Skin epidermis (tissue), 12 donors: ENCODE measurements at regions not wholly inside any gene's neighbourhood (a gene's known extent, or its start where the extent isn't known, plus 50 kb on each side); places are given as distances from the start of the nearest gene placed in this dataset.

ENCODE experiments used
- H3K27ac ChIP-seq, 21 experiments: fragments of 200-600 bp; sonication (generic) in 11 of 21; one replicate each; pipeline ENCODE4 v1.5.0; 2020; ENCODE audit warnings: mild to moderate bottlenecking in 3 of 21, inconsistent platforms in 2 of 21, moderate library complexity in 2 of 21
- H3K4me3 ChIP-seq, 7 experiments: fragments of 200-600 bp; sonication (generic) in 2 of 7; one replicate each; pipeline ENCODE4 v1.5.0; 2020; ENCODE audit warnings: inconsistent platforms in 2 of 7, mild to moderate bottlenecking in 2 of 7, moderate library complexity in 1 of 7

DNA sequence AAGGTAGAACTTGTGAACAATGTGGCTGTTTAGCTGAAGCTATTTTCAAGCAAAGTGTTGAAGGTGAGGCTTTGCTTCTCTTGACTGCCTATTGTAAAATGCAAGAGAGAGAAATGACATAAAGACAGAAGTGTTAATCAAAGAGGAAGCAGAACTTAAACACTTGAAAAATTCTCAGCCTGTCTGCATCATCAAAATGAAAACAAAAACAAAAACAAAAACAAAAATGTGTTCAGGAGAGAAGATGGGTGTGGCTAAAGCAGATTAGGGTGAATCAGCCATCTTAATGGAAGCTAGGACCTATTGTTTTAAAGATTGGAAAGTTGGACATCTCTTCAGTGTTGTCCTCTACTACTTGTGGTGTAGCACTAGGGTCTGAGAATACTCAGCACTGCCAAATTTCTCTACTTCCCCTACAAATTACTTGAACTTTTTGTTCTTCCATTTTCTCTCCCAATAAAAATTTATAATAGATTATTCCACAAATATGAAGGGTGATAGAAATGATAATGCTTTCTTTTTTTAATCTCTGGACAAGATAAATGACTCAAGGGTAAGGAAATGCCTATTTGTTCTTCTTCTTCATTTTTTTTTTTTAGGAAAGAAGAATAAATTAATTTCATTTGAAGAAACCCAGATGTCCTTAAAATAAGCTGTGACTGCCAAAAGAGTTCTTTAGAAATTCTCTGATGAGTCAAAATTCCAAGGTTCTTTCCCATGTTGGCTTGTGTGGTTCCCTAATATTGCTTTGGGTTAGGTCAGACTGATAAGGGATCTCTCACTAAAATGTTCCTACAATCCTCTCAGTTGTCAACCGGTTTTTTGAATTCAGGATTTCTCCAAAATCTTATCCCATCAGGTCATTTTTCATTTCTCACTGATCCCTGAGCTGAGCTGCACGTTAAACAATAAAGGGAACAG is 571.2 kb upstream of the ZEB2 start:
- Histone ChIP-seq H3K27ac (peak overlapping the region in 4 of 21 experiments; percentile 6 to 29 (median 18)), H3K4me3 (no peak overlapping the region)

DNA sequence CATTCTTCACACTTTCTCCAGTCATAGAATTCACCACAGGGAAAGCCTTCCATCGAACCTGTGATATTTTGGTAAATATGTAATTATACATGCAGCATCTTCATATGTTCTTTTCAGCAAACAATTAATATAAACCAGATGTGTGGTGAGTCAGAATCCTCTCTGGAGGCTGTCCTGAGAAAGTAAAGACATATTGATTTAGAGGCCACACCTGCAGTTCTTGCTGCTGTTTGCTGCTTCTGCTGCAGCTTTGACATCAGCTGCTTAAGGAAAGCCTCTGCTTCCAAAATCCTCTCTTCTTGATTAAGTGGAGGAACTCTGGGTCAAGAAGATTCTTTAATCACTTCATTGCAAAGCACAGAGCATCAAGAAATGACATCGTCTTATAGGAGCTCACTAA is 568.8 kb upstream of the ZEB2 start:
- H3K4me3 ChIP-seq: no peak overlapping the region

DNA sequence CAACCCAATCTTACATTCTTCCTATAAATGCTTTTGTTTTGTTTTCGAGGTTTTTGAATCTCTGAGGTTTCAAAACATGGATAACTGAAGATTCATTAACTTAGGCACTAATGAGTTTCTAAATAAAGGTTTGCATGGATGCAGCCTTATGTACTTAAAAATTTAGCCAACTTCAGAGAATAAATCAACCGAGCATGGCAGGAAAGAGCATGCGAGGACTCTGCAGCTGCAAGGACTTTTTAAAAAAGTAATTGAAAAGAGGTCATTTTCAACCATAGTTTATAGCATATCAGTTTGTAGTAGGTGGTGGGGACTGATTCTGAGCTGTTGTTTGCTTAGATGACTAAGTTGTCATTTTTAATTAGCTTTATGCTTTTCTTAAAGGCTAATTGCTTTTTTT is 567.0 kb upstream of the ZEB2 start:
- H3K27ac ChIP-seq: no peak overlapping the region
- no peak overlapping the region for H3K4me3 ChIP-seq

More for the DNA sequence above, 568.8 kb upstream of the ZEB2 start:
- no peak overlapping the region for H3K27ac ChIP-seq

DNA sequence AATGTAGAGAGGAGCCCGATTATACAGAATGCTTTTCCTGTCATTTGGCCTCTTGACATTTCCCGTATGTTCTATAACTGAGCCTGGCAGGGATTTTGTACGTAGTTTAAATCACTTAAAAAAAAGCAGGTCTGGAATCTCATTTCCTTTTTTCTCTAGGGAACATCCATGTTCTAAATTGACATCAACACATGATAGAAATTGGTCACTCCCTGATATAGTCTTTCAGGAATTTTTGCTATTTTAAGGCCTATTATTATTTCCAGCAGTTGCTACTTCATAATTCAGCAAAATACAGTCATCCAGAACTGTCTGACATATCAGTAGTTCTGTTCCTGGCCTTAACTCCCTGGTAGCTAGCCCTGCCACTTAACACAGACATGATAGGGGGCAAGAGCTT is 565.7 kb upstream of the ZEB2 start:
- Histone ChIP-seq H3K27ac (peak overlapping the region in 8 of 21 experiments; percentile 8 to 72 (median 34)), H3K4me3 (no peak overlapping the region)

DNA sequence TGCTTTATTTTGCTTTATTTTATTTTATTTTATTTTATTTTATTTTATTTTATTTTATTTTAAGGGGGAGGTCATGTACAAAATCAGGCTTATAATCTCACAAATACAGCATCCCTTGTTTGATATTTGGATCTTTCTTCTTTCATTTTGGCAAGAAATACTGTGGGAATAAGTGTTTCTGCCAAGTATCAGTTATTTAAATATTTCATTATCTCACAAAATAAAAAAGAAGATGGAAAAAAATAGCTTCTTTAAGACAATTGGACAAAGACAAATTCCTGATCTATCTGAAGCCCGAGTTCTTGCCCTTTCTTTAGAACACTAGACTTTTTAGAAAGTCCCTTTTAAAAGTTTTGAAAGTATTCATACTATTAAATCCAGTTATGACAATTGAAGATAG is 560.5 kb upstream of the ZEB2 start:
- Histone ChIP-seq H3K4me3 (no peak overlapping the region), H3K27ac (peak overlapping the region in 3 of 21 experiments; percentile 21 to 32 (median 28))

DNA sequence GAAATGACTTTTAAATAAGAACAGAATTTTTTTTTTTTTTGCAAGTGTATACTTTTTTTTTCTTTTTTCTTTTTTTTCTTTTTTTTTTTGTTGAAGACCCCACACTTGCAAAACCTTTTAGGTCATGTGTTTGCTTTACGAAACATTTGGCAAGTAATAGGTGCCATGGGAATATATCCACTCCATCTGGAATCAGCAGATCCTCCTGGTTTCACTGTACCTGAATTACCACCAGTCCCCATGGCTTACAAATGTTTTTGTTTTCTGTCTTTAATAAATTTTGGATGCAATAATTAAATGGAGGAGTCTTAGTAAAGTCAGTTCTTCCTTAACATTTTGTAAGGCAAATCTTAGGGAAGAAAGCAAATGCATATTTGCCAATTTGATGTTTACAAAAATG is 559.7 kb upstream of the ZEB2 start:
- Histone ChIP-seq H3K4me3 (no peak overlapping the region), H3K27ac (peak overlapping the region in 5 of 21 experiments; percentile 21 to 51 (median 39))

DNA sequence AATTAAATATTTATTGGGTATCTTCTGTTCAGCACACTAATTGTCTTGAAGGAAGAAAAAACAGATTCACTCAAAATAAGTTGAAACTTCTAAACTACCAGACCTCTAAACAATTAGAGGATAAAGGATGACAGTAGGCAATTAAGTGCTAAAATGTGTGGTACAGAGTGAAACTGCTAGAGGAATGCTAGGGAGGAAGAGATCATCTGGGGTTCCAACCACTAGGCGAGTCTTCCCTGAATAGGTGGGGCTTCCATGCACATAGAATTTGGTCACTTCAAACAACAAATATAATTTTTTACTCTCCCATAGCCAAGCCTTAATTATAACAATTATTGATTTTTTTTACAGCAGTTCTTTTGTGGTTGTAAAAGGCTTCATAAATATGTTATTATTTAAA is 559.0 kb upstream of the ZEB2 start:
- H3K27ac ChIP-seq: peak overlapping the region in 3 of 21 experiments; percentile 28 to 54 (median 51)
- H3K4me3 ChIP-seq: no peak overlapping the region

DNA sequence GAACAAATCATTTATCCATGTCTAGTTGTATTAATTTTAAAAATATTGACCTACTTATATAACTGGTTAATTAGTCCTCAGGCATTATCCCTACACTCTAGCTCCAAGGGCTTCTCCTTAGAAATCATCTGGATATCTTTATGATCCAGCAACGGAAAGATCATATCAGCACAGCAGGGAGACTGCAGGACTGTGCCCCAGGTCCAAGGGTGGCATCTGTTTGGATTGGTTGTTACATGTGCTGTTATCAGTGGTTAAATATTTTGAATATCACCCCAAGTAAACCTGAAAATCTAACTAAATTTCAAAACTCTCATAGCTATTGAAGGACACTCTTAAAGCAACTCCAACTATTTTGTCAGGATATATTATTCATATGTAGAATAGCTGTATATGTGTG is 556.2 kb upstream of the ZEB2 start:
- Histone ChIP-seq H3K4me3 (no peak overlapping the region), H3K27ac (no peak overlapping the region)

DNA sequence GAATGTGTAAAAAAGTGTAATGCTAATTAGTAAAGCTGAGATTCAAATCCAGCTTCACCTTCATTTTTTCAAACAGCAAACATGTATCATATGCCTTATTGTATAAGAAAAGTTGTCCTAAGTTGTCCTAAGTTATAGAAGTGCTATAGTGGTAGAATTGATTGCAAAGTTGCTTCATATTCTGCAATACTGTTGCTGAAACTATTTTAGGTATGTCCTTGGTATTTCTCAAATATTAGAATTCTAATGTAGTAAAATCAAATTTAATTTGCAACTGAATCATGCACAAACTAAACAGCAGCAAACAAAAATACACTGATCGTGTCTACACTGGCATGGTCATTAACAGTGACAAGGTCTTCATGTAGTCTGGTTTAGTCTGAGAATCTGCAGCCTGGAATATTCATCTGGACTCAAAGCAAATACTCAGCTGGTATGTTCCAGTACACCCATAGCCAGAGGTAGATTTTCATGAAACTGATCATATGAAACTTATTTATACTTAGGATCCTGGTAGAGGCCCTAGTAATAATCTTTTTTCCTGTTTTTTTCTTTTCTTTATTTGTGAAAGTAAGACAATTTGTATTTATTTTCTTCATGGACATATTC is 555.6 kb upstream of the ZEB2 start:
- Histone ChIP-seq H3K4me3 (no peak overlapping the region), H3K27ac (no peak overlapping the region)

DNA sequence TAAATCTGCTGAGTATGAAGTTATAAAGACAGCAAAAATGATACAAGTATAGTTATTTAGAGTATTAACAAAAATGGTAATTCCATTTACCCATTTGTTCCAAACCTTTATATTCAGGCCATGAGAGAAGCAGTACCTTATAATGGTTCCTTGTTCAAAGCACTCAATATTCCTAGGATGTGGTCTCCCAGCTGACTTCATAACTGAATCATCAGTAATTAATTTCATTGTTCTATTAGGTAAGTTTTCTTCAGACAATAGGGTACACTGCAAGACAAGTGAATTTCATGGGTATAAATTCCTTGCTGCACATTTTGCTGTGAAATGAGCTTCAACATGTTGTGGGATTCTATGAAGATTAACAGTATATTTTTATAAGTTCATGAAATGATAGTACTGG is 550.8 kb upstream of the ZEB2 start:
- no peak overlapping the region for H3K4me3 ChIP-seq
- no peak overlapping the region for H3K27ac ChIP-seq

DNA sequence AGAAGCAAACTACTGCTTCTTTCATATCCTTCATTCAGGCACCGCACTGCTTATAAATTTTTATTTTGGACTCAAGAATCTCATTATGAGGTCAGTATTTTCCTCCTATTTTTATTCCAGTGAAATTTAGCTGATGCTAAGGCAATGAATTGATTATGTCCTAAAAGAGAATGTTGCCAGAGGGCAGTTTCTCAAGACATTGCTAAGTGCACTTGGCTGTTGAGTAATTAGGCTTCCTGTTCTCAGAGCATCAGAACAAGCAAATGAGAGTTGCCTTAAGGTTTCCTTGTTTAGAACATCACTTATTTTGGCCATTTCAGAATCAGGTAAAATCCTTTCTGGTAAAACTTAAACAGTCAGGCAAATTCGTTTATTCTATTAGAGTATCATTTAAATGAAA is 548.6 kb upstream of the ZEB2 start:
- peak overlapping the region in 2 of 21 experiments; percentile 52 to 88 for H3K27ac ChIP-seq
- no peak overlapping the region for H3K4me3 ChIP-seq

DNA sequence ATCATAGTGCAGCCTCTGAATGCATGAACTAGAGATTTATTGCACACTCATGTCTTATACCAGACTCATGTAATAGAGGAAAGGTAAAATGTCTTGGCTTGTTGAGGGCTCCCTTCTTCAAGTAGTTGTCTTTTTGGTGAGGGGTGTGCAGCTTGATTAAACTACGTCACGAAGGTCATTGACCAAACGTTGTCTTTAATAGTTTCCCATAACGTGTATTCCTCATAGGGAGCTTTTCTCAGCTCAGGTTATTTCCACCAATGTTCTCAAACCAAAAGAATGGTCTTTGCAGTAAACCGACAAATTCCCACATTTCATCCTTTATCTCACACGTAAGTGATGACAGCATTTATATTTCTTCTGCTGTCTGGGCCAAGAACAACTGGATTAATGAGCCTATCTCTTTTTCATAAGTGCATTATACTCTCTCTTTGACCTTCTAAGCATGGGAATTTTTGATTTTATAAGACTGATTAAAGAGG is 547.7 kb upstream of the ZEB2 start:
- H3K27ac ChIP-seq: peak overlapping the region in 8 of 21 experiments; percentile 23 to 88 (median 80)
- no peak overlapping the region for H3K4me3 ChIP-seq

DNA sequence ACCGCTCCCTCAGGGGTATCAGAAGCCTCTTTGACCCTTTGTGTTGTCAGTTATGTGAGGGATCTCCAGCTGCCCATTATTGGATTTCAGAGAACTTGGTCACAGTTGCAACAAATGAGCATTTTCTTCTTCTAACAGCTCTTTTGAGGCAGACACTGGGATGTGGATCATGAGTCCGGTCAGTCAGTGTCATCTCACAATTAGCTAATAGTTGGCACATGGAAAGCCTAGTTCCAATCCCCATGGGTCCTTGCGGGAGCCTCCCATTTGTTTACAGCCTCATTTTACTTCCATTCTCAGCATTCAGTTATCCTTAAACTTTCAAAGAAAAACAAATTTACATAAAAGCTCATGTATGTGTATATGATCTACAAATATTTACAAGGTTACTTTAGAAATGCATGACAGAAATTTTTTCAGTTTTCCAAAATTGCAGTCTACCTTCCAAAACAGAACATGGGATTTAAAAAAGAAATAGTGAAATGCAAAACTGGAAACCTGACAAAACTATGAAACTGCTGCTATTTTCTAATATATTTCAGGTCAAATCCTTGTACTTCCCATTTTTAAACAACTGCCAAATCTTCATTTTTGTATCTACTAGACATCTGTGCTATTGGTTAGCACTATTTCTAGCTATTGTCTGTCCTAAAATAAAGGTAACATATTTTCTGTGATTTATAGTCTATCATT is 547.1 kb upstream of the ZEB2 start:
- Histone ChIP-seq H3K27ac (peak overlapping the region in 18 of 21 experiments; percentile 6 to 88 (median 72)), H3K4me3 (no peak overlapping the region)

DNA sequence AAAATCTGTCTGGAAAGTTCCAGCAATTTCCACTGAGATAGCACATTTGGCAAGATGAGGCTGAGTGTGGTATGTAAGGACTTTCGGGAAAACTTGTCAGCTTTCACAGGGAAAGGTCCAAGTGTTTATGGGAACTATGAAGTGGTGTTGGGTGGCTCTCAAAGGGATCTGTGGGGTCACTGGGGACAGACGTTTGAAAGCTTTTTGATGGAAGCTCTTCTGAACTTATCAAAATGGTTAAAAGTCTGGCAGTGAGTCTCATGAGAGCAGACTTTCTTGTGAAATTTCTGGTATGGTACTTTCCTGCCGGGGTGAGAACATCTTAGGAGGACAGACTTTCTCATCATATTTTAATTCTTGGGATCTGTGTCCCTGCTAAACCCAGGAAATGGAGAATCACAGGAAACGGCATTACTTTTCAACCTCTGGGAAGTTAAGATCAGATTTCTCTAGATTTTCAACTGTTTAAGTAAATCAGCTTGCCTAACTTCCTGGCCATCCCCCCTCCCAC is 546.3 kb upstream of the ZEB2 start:
- Histone ChIP-seq H3K4me3 (no peak overlapping the region), H3K27ac (peak overlapping the region in 19 of 21 experiments; percentile 11 to 88 (median 70))

DNA sequence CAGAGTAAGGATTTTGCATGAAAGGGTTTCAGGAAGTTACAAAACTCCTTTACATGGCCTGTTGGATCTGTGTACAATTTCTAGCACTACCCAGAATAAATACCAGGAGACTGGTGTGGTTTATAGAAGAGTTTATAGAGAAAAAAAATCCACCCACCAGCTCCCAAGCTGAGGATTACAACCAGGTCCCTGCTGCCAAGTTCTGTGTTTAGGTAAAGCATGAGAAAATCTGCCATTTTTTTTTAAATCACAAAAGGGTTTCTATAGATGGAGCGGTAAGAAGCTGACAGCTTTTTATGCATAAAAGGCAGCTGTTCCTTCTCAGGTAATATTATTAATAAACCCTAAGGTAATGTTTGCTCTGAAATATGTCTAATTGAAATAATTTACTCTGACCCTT is 545.4 kb upstream of the ZEB2 start:
- Histone ChIP-seq H3K4me3 (no peak overlapping the region), H3K27ac (peak overlapping the region in 10 of 21 experiments; percentile 22 to 88 (median 72))

DNA sequence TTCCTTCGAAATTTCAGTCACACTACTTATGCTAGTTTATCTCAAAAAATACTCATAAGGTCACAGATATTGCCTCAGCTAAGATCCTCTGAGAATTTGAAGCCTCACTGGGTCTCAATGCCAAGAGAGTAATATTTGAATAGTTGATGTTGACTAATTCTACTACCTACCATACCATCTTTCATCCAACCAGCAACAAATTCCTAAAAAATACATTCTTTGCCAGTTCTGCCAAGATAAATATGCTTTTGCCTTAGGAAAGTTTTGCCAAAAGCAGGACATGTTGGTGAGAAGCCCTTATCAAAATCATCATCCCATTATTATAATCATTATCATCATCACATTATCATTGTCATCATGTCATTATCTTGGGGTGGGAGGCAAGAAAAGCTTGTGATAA is 544.6 kb upstream of the ZEB2 start:
- H3K27ac ChIP-seq: peak overlapping the region in 2 of 21 experiments; percentile 67 to 88

DNA sequence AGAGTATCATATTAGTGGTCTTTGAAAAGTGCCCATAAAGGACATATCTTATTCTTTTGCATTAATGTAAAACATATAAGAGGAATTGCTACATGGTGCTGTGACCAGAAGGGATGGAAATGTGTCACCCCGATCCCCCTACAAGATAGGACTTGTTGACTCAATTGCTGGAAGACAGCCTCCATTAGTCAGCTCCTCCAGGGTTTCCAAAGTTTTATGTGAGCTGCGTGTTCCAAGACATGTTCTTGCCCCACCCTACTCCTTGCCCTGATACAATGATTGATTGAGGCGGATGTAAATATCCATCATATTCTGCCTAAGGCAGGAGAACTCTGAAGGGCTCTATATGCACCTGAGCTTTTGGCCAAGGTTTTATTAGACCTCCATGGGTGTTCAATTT is 541.0 kb upstream of the ZEB2 start:
- Histone ChIP-seq H3K4me3 (no peak overlapping the region), H3K27ac (no peak overlapping the region)

More for the DNA sequence above, 544.6 kb upstream of the ZEB2 start:
- H3K4me3 ChIP-seq: no peak overlapping the region

DNA sequence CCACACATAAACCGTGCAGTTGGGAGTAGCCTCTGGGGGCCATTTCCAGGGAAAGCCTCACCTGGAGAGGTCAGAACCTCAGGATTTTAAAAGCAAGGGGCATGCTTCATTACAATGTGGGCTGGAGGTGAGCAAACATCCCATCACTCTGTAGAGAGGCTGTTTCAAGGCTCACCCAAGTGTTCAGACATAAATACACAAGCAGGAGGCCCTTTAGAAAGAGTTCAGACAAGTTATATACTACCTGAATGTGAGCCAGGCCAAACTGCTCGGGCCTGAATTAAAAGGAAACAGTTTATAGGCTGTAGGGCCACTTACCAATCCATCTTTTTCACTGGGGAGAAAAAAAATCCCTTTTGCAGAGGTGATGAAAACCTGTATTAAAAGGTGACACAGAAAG is 540.0 kb upstream of the ZEB2 start:
- H3K4me3 ChIP-seq: no peak overlapping the region

DNA sequence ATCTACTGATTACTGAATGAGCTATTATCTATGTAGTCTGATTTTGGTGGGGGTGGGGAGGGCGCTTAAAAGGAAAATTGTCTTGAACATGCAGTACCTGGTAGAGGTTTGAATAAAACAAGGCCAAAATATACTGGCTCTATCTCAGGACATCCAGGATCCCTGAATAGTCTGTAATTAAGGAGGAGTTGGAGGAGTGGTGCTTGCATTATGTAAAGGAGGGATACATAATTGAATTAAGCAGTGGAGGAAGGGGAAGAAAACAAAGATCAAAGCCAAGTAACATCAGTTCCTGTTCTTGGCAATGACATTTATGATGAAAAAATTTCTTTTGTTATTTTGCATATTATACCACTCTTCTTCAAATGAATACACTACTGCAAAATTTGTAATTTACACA is 539.4 kb upstream of the ZEB2 start:
- Histone ChIP-seq H3K4me3 (no peak overlapping the region), H3K27ac (no peak overlapping the region)

More for the DNA sequence above, 540.0 kb upstream of the ZEB2 start:
- no peak overlapping the region for H3K27ac ChIP-seq

DNA sequence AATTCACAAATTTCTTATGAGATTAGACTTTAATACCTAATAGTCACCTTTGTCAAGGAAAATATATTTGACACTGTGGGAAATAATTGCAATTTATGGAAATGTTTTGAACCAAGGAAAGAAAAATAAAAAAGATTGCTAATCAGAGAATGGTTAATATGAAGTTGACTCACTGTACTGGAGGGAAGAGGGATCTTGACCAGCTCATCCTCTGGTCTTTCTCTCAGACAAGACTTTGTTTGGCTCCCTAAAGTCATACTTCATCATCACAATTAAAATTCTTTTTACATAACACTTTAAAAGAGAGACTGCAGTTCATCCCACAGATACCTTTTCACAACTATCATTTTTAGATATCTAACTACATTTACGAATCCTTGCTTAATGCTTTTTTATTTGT is 538.5 kb upstream of the ZEB2 start:
- H3K4me3 ChIP-seq: no peak overlapping the region
- no peak overlapping the region for H3K27ac ChIP-seq
